ENCODE measurements at regions not wholly inside any gene's neighbourhood (a gene's known extent, or its start where the extent isn't known, plus 50 kb on each side); places are given as distances from the start of the nearest gene placed in this dataset.

- Histone ChIP-seq H2AFZ (no peak overlapping the region), H3K4me2 (no peak overlapping the region), H4K20me1 (ENCODE audit: insufficient read depth) (no peaks in the 10 kb centered on the region), H3K27me3 (ENCODE audit: insufficient read depth, low read depth) (no peaks in the 10 kb centered on the region), H3F3A (ENCODE audit: insufficient read depth, low read depth) (no peaks in the 10 kb centered on the region), H3K9me3 (ENCODE audit: insufficient read depth, low read depth) (no peaks in the 10 kb centered on the region), H3K4me1 (replicated peaks; ENCODE audit: insufficient read depth) (no peaks in the 10 kb centered on the region), H3K79me2 (ENCODE audit: low read depth) (no peaks in the 10 kb centered on the region), H3K9me2 (ENCODE audit: insufficient read depth) (no peaks in the 10 kb centered on the region), H3K27ac (no peak overlapping the region), H3K36me3 (ENCODE audit: low read depth) (no peaks in the 10 kb centered on the region), H3K4me3 (no peak overlapping the region)
- no TSS peak for BruUV-seq (replicated peaks)
- intact Hi-C loops (cut with micrococcal nuclease; ENCODE audit: unreplicated experiment): no loop called here
- TF ChIP-seq CTCF (conservative IDR thresholded peaks at IDR 0.05) (no peak), EZH2 (IDR thresholded peaks at IDR 0.05; ENCODE audit: low read depth) (no peak)
- POLR2A ChIA-PET (ENCODE audit: unreplicated experiment): no interaction called here
- CTCF ChIA-PET: no interaction called here
- DNase-seq: no peak
These were observed 99.1 kb upstream of the MTHFD1L start for GRCh38 chr6:150766201-150766997.

- Histone ChIP-seq H3K4me2 (no peak overlapping the region), H3K4me3 (no peak overlapping the region), H3K4me1 (replicated peaks; ENCODE audit: insufficient read depth) (no peaks in the 10 kb centered on the region), H3K36me3 (ENCODE audit: low read depth) (no peaks in the 10 kb centered on the region), H3K27ac (no peak overlapping the region), H3F3A (ENCODE audit: insufficient read depth, low read depth) (no peaks in the 10 kb centered on the region), H3K27me3 (ENCODE audit: insufficient read depth, low read depth) (no peaks in the 10 kb centered on the region), H3K9me3 (ENCODE audit: insufficient read depth, low read depth) (no peaks in the 10 kb centered on the region), H2AFZ (no peak overlapping the region), H3K79me2 (ENCODE audit: low read depth) (no peaks in the 10 kb centered on the region), H4K20me1 (ENCODE audit: insufficient read depth) (no peaks in the 10 kb centered on the region), H3K9me2 (ENCODE audit: insufficient read depth) (no peaks in the 10 kb centered on the region)
- intact Hi-C loops (cut with micrococcal nuclease; ENCODE audit: unreplicated experiment): no loop called here
- no peak for DNase-seq
- CTCF ChIA-PET: no interaction called here
- POLR2A ChIA-PET (ENCODE audit: unreplicated experiment): interaction anchor here (0.7 kb wide), 1 partner anchor 211 kb away, joined by 4 read pairs; no protein-coding TSS in a partner anchor
- no TSS peak for BruUV-seq (replicated peaks)
- no peak for TF ChIP-seq EZH2 (IDR thresholded peaks at IDR 0.05; ENCODE audit: low read depth)
These were observed 98.3 kb upstream of the MTHFD1L start for GRCh38 chr6:150767161-150767560.

- TF ChIP-seq EZH2 (IDR thresholded peaks at IDR 0.05; ENCODE audit: low read depth) (no peak), CTCF (conservative IDR thresholded peaks at IDR 0.05) (no peak)
- Histone ChIP-seq H3K79me2 (ENCODE audit: low read depth) (no peaks in the 10 kb centered on the region), H3K4me1 (replicated peaks; ENCODE audit: insufficient read depth) (no peaks in the 10 kb centered on the region), H3F3A (ENCODE audit: insufficient read depth, low read depth) (no peaks in the 10 kb centered on the region), H4K20me1 (ENCODE audit: insufficient read depth) (no peaks in the 10 kb centered on the region), H3K4me2 (no peak overlapping the region), H3K27ac (no peak overlapping the region), H2AFZ (no peak overlapping the region), H3K4me3 (no peak overlapping the region), H3K27me3 (ENCODE audit: insufficient read depth, low read depth) (no peaks in the 10 kb centered on the region), H3K9me2 (ENCODE audit: insufficient read depth) (no peaks in the 10 kb centered on the region), H3K9me3 (ENCODE audit: insufficient read depth, low read depth) (no peaks in the 10 kb centered on the region), H3K36me3 (ENCODE audit: low read depth) (no peaks in the 10 kb centered on the region)
- intact Hi-C loops (cut with micrococcal nuclease; ENCODE audit: unreplicated experiment): no loop called here
- POLR2A ChIA-PET (ENCODE audit: unreplicated experiment): interaction anchor here (0.7 kb wide), 1 partner anchor 211 kb away, joined by 4 read pairs; no protein-coding TSS in a partner anchor
- no peak for DNase-seq
- CTCF ChIA-PET: no interaction called here
- BruUV-seq (replicated peaks): no TSS peak
These were observed 97.9 kb upstream of the MTHFD1L start for GRCh38 chr6:150767571-150768018.

Measured in PC-9 (cell line).